Neutrophil (primary cell): ENCODE measurements at regions not wholly inside any gene's neighbourhood (a gene's known extent, or its start where the extent isn't known, plus 50 kb on each side); places are given as distances from the start of the nearest gene placed in this dataset.
"Not testable (repeated sequence)": the region's sequence is repeated elsewhere in the genome, so short reads cannot be mapped to it uniquely, and the experiment has no call there.

ENCODE experiments used
- H3K27ac ChIP-seq: fragments of 200-600 bp; sonication (generic); 2 replicates; pipeline ENCODE4 v1.5.1; 2016; ENCODE audit warnings: mild to moderate bottlenecking, moderate library complexity
- H3K27me3 ChIP-seq: fragments of 200-600 bp; sonication (generic); 2 replicates; pipeline ENCODE4 v1.6.0; 2016; ENCODE audit warnings: mild to moderate bottlenecking
- H3K36me3 ChIP-seq: fragments of 200-600 bp; sonication (generic); 2 replicates; pipeline ENCODE4 v1.5.1; 2017
- H3K4me1 ChIP-seq, 2 experiments: fragments of 200-600 bp in 1 of 2; sonication (generic) in 1 of 2; 1 replicate in 1 of 2; 2 replicates in 1 of 2; pipeline versions ENCODE4 v1.5.1 to v1.6.1; 2013 to 2016; ENCODE audit warnings: low read depth in 1 of 2, low read length in 1 of 2, mild to moderate bottlenecking in 1 of 2, moderate library complexity in 1 of 2; ENCODE audit not compliant: control insufficient read depth in 1 of 2, insufficient read depth in 1 of 2
- H3K4me3 ChIP-seq, 2 experiments: fragments of 200-600 bp in 1 of 2; sonication (generic) in 1 of 2; 1 replicate in 1 of 2; 2 replicates in 1 of 2; pipeline ENCODE4 v1.5.1; 2013 to 2016; ENCODE audit warnings: low read depth in 1 of 2, low read length in 1 of 2, mild to moderate bottlenecking in 1 of 2, moderate library complexity in 1 of 2
- H3K9me3 ChIP-seq: fragments of 200-600 bp; sonication (generic); 2 replicates; pipeline ENCODE4 v1.5.1; 2016
- CTCF ChIP-seq: fragments of 200-600 bp; sonication (generic); IDR thresholded peaks from 2 replicates; pipeline ENCODE4 v1.5.1; 2016; ENCODE audit warnings: antibody characterized with exemption

GRCh38 chr2:101645886-101646285 is 51.6 kb upstream of the MAP4K4 start:
- not testable (repeated sequence) for H3K36me3 ChIP-seq, H3K4me1 ChIP-seq, H3K27me3 ChIP-seq, H3K4me3 ChIP-seq, H3K9me3 ChIP-seq, H3K27ac ChIP-seq

GRCh38 chr2:101644842-101645383 is 52.6 kb upstream of the MAP4K4 start:
- Histone ChIP-seq H3K27me3 (no peaks in the 10 kb centered on the region), H3K36me3 (no peaks in the 10 kb centered on the region), H3K4me3 (no peak overlapping the region), H3K4me1 (no peaks in the 10 kb centered on the region), H3K9me3 (no peaks in the 10 kb centered on the region), H3K27ac (no peak overlapping the region)
- TF ChIP-seq CTCF, result no peak

- no peaks in the 10 kb centered on the region for H3K9me3 ChIP-seq
- no peaks in the 10 kb centered on the region for H3K36me3 ChIP-seq
- no peak overlapping the region for H3K4me3 ChIP-seq
- no peaks in the 10 kb centered on the region for H3K4me1 ChIP-seq
- no peak overlapping the region for H3K27ac ChIP-seq
- no peak for TF ChIP-seq CTCF
- H3K27me3 ChIP-seq, result no peaks in the 10 kb centered on the region
These were observed 54.4 kb upstream of the MAP4K4 start for GRCh38 chr2:101643004-101643524.

- Histone ChIP-seq H3K27ac (no peak overlapping the region), H3K4me3 (no peak overlapping the region), H3K36me3 (no peaks in the 10 kb centered on the region), H3K4me1 (no peaks in the 10 kb centered on the region), H3K9me3 (no peaks in the 10 kb centered on the region), H3K27me3 (no peaks in the 10 kb centered on the region)
- no peak for TF ChIP-seq CTCF
These were observed 58.5 kb upstream of the MAP4K4 start for GRCh38 chr2:101638817-101639605.

GRCh38 chr2:101638181-101638711 is 59.3 kb upstream of the MAP4K4 start:
- no peaks in the 10 kb centered on the region for H3K36me3 ChIP-seq
- no peak overlapping the region for H3K4me3 ChIP-seq
- no peak for TF ChIP-seq CTCF
- no peaks in the 10 kb centered on the region for H3K9me3 ChIP-seq
- no peaks in the 10 kb centered on the region for H3K27me3 ChIP-seq
- no peaks in the 10 kb centered on the region for H3K4me1 ChIP-seq
- H3K27ac ChIP-seq, result no peak overlapping the region
